NCI-H1417 treated with DMSO at 0.1 percent for 48 hours (cell line): ENCODE measurements at regions not wholly inside any gene's neighbourhood (a gene's known extent, or its start where the extent isn't known, plus 50 kb on each side); places are given as distances from the start of the nearest gene placed in this dataset.
"Not testable (repeated sequence)": the region's sequence is repeated elsewhere in the genome, so short reads cannot be mapped to it uniquely, and the experiment has no call there.

Experiments
- DNase-seq: peaks from one replicate; lab custom pipeline; 2025; lab: John Stamatoyannopoulos, UW

- DNase-seq = no peak
Observed at GRCh38 chr6:19156443-19156842, 680.7 kb upstream of the ID4 start.

- DNase-seq = no peak
Observed at GRCh38 chr6:19157486-19157885, 679.7 kb upstream of the ID4 start.

GRCh38 chr6:19158586-19158985, 678.6 kb upstream of the ID4 start:
- no peak for DNase-seq

- no peak for DNase-seq
Observed at GRCh38 chr6:19159089-19159488, 678.1 kb upstream of the ID4 start.

- DNase-seq = no peak
Observed at GRCh38 chr6:19159561-19159960, 677.6 kb upstream of the ID4 start.

GRCh38 chr6:19160081-19160730, 677.0 kb upstream of the ID4 start:
- no peak for DNase-seq

- DNase-seq = no peak
Observed at GRCh38 chr6:19167251-19167650, 669.9 kb upstream of the ID4 start.

- no peak for DNase-seq
Observed at GRCh38 chr6:19169366-19169765, 667.8 kb upstream of the ID4 start.

GRCh38 chr6:19175023-19175422, 662.1 kb upstream of the ID4 start:
- no peak for DNase-seq

- no peak for DNase-seq
Observed at GRCh38 chr6:19180348-19181072, 656.7 kb upstream of the ID4 start.

GRCh38 chr6:19181211-19181610, 656.0 kb upstream of the ID4 start:
- DNase-seq = no peak

- no peak for DNase-seq
Observed at GRCh38 chr6:19193624-19194023, 643.5 kb upstream of the ID4 start.

- no peak for DNase-seq
Observed at GRCh38 chr6:19204445-19204844, 632.7 kb upstream of the ID4 start.

GRCh38 chr6:19205076-19205475, 632.1 kb upstream of the ID4 start:
- no peak for DNase-seq

GRCh38 chr6:19209202-19209601, 628.0 kb upstream of the ID4 start:
- DNase-seq = no peak

GRCh38 chr6:19210849-19211590, 626.1 kb upstream of the ID4 start:
- DNase-seq = no peak

- no peak for DNase-seq
Observed at GRCh38 chr6:19214231-19214630, 622.9 kb upstream of the ID4 start.

- DNase-seq = no peak
Observed at GRCh38 chr6:19219931-19220330, 617.2 kb upstream of the ID4 start.

- no peak for DNase-seq
Observed at GRCh38 chr6:19231878-19232561, 605.1 kb upstream of the ID4 start.

GRCh38 chr6:19245656-19246055, 591.5 kb upstream of the ID4 start:
- DNase-seq = no peak

- DNase-seq = not testable (repeated sequence)
Observed at GRCh38 chr6:19247181-19247580, 590.0 kb upstream of the ID4 start.

- DNase-seq = not testable (repeated sequence)
Observed at GRCh38 chr6:19256123-19256522, 581.0 kb upstream of the ID4 start.

GRCh38 chr6:19261642-19262041, 575.5 kb upstream of the ID4 start:
- no peak for DNase-seq
